Cardiac fibroblast (primary cell): ENCODE measurements at regions not wholly inside any gene's neighbourhood (a gene's known extent, or its start where the extent isn't known, plus 50 kb on each side); places are given as distances from the start of the nearest gene placed in this dataset.

Source experiments
- DNase-seq, 2 donors: peaks; one replicate each; pipeline versions ENCODE4 v3.0.0 to v3.0.0-alpha.2; 2010; ENCODE audit warnings: low read depth in 2 of 2
- H3K4me3 ChIP-seq, 2 donors: replicated peaks in 1 of 2; 1 replicate in 1 of 2; 2 replicates in 1 of 2; pipeline ENCODE4 v1.5.1; 2011; ENCODE audit warnings: low read depth in 2 of 2, low read length in 2 of 2, mild to moderate bottlenecking in 2 of 2, moderate library complexity in 1 of 2
- CTCF ChIP-seq: IDR thresholded peaks from one replicate; pipeline ENCODE4 v1.5.1; 2011; ENCODE audit warnings: low read depth, mild to moderate bottlenecking, low read length, inconsistent platforms

DNA sequence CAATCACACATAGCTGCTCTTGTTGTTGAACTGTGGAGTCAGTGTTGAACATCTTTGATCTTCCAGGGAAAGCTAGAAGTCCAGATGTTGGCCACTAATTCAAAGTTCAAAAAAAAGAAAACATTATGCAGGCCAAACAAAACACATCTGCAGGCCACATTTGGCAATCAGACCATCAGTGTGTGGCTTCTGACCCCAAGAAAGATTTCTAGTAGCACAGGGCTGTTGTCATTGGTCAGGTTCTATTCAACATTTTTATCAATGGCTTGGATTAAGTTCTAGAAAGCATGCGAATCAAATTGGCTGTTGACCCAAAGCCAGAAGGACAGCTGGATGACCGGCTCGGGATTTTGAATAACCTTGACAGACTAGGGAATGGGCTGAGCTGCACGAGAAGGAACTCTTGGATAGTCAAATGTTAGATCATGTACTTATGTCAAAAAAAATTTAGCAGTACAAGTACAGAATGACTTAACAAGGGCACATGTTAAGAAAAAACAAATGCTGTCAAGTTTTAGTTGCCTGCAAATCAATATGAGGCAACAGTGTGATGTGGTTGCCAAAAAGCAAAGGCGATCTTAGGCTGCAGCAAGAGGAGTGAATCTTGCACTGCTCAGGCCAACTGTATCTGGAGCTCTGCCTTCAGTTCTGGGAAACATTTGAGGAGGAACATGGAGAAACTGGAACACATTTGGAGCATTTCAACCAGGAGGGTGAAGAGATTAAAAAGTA lies 187.6 kb downstream of the RGS9 start:
- peak; percentile 8 to 80 for DNase-seq
- no peak for TF ChIP-seq CTCF
- no peak overlapping the region for H3K4me3 ChIP-seq

DNA sequence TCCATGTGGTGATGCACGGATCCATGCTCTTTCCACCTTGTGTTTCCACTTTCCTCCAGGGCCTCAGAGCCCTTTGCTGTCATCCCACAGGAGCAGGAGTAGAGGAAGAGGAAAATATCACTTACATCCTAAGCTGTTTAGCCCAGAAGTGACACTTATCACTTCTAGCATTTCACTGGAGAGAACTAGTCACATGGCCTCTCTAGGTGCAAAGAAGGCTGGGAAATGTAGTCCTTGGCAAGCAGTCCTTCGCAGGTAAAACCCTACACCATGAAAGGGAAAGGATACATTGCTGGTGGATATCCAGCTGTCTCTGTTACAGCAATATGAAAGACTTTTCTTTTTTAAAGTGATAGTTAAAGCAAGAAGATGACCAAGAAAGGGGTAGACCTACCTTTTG lies 185.9 kb downstream of the RGS9 start:
- TF ChIP-seq CTCF, result no peak
- no peak overlapping the region for H3K4me3 ChIP-seq
- DNase-seq, result no peak

GRCh38 chr17:65320820-65321219 lies 183.7 kb downstream of the RGS9 start:
- TF ChIP-seq CTCF, result no peak
- no peak overlapping the region for H3K4me3 ChIP-seq
- DNase-seq, result no peak

- no peak overlapping the region for H3K4me3 ChIP-seq
- TF ChIP-seq CTCF, result no peak
- no peak for DNase-seq
Measured at GRCh38 chr17:65314212-65314611, 177.0 kb downstream of the RGS9 start.

DNA sequence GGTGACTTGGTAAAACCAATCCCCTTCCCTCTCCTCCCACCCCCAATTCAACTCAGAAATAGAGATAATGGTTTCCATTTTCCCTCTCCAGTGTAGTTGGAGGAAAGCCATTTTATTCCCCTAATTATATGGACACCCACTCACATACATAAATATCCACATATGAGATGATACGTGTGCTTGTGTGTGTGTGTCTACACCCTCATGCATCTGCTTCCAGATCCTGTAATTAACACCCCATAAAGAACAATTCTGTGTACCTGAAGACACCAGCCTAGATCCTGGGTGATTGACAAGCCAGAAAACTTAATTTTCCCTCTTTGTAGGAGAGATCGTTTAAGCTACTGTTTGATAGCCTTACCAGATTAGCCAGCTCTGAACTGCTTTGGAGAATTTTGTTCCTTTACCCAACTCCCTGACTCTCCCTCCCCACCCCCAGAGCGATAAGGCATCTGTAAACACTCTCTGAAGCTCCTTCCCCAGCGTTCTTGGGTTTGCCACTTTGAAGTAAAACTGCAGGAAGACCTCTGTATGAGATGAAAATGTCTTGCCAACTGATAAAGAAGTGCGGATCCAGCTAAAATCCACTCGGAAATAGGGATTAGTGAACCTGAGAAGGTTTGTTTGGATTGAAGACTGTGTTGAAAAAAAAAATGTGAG lies 175.7 kb downstream of the RGS9 start:
- H3K4me3 ChIP-seq, result no peak overlapping the region
- no peak for DNase-seq

DNA sequence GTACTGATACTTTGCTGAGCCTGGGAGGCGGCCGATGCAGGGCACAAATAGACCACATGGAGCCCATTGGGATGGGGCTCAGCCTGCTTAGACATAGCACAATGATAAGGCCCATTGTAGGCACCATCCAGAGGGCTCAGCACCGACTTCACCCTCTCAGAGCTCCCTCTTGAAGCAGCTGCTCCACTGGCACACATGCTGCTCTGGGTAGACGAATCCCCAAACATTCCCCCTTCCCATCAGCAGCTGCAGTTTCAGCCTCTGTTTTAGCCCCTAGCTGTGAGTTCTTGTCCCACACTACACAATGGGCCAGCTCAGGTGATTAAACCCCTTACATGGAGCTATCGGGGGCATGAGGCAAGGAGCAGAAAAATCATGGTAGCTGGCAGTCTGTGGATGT lies 174.1 kb downstream of the RGS9 start:
- no peak for DNase-seq
- no peak overlapping the region for H3K4me3 ChIP-seq
- no peak for TF ChIP-seq CTCF

More for the DNA sequence above, 175.7 kb downstream of the RGS9 start:
- no peak for TF ChIP-seq CTCF

DNA sequence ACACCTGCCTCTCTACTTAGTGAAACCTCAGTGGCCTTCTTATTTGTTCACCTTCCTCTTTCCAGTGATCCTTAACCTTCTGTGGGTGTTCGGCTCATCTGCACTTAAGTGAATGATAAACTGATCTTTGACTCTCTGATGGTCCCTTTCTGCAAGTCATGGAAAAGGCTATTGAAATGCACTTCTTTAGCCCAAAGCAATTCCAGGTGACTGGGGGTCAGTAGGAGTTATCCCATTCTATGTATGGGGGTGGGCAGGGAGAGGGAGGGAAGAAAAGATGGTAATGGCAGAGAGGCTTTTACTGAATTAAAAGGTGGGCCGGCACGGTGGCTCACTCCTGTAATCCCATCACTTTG lies 170.8 kb downstream of the RGS9 start:
- H3K4me3 ChIP-seq, result no peak overlapping the region
- no peak for TF ChIP-seq CTCF
- DNase-seq, result no peak
